Activated naive CD8-positive, alpha-beta T cell treated with anti-CD3 and anti-CD28 coated beads, Interleukin-2, amount 50 U/mL, for 24 hours (primary cell): ENCODE measurements at regions not wholly inside any gene's neighbourhood (a gene's known extent, or its start where the extent isn't known, plus 50 kb on each side); places are given as distances from the start of the nearest gene placed in this dataset.
"Not testable (repeated sequence)": the region's sequence is repeated elsewhere in the genome, so short reads cannot be mapped to it uniquely, and the experiment has no call there.

ENCODE experiments used
- ATAC-seq: fragments of 150-1000 bp; cut with Tn5 transposase; one replicate; pipeline ENCODE4 v1.10.0; 2021
- DNase-seq: peaks from one replicate; pipeline ENCODE4 v3.0.0; 2021
- H3K27ac Mint-ChIP-seq: one replicate; pipeline ENCODE4 v1.8.0; 2021; ENCODE audit warnings: mild to moderate bottlenecking, mixed read lengths
- H3K27me3 Mint-ChIP-seq: one replicate; pipeline ENCODE4 v1.8.0; 2021; ENCODE audit warnings: mixed read lengths
- H3K36me3 Mint-ChIP-seq: one replicate; pipeline ENCODE4 v1.8.0; 2021; ENCODE audit warnings: low read depth, mixed read lengths
- H3K4me1 Mint-ChIP-seq: one replicate; pipeline ENCODE4 v1.8.0; 2021; ENCODE audit warnings: mixed read lengths
- H3K4me3 Mint-ChIP-seq: one replicate; pipeline ENCODE4 v1.8.0; 2021; ENCODE audit warnings: mild to moderate bottlenecking, moderate library complexity, mixed read lengths
- H3K9me3 Mint-ChIP-seq: one replicate; pipeline ENCODE4 v1.8.0; 2021; ENCODE audit warnings: mixed read lengths

DNA sequence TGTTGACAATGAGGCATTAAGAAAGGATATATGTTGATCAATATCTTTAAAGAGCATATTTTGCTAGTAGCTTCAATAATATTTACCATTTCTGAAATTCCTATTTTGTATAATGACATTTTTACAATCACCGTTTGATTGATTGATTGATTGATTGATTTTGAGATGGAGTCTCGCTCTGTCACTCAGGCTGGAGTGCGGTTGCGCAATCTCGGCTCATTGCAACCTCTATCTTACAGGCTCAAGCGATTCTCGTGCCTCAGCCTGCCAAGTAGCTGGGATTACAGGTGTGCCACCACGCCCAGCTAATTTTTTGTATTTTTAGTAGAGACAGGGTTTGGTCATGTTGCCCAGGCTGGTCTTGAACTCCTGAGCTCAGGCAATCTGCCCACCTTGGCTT is 150.9 kb upstream of the TEX13D start:
- not testable (repeated sequence) for DNase-seq, H3K36me3 Mint-ChIP-seq, ATAC-seq, H3K9me3 Mint-ChIP-seq, H3K4me1 Mint-ChIP-seq, H3K4me3 Mint-ChIP-seq, H3K27me3 Mint-ChIP-seq, H3K27ac Mint-ChIP-seq

DNA sequence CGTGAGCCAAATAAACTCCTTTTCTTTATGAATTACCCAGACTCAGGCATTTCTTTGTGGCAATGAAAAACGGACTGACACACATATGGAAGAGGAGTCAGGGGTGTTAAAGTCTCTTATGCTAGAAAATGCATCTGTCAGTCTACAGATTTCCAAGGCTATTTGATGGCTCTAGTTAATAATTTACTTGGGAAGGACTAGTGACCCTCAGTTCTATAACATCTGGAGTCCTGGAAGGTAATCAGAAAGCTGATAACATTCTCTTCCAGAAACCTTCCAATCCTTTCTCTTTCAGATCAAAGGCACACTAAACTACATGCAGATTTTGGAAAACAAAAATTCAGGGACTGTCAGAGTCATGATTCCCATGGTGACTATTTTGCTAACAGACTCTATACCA is 142.0 kb upstream of the TEX13D start:
- H3K4me1 Mint-ChIP-seq, result no peaks in the 10 kb centered on the region
- no peak overlapping the region for H3K27ac Mint-ChIP-seq
- no peaks in the 10 kb centered on the region for H3K36me3 Mint-ChIP-seq
- no peak overlapping the region for H3K4me3 Mint-ChIP-seq
- DNase-seq (no peak), ATAC-seq (no peak)
- H3K9me3 Mint-ChIP-seq, result no peaks in the 10 kb centered on the region
- H3K27me3 Mint-ChIP-seq, result no peaks in the 10 kb centered on the region

DNA sequence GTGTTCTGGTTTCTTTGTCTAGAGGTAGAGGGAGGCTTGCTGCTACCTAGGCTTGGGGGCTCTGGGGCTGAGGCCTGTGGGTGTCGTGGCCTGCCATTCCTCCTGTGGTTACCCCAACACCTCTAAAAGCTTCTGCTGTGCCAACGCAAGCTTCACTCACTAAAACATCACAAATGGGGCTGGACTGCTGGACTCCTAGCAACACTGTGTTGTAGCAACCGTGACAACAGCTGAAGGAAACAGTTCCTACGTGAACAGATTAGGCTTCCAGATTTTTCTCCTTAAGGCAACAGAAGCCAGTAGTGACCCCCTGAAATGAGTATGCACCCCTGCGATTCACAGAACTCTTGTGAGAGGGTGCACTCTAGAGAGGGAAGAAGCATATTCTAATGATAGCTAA is 138.3 kb upstream of the TEX13D start:
- Mint-ChIP-seq H3K36me3 (no peaks in the 10 kb centered on the region), H3K27me3 (no peaks in the 10 kb centered on the region), H3K4me1 (no peaks in the 10 kb centered on the region), H3K4me3 (no peak overlapping the region), H3K9me3 (no peaks in the 10 kb centered on the region), H3K27ac (no peak overlapping the region)
- no peak for DNase-seq
- no peak for ATAC-seq

DNA sequence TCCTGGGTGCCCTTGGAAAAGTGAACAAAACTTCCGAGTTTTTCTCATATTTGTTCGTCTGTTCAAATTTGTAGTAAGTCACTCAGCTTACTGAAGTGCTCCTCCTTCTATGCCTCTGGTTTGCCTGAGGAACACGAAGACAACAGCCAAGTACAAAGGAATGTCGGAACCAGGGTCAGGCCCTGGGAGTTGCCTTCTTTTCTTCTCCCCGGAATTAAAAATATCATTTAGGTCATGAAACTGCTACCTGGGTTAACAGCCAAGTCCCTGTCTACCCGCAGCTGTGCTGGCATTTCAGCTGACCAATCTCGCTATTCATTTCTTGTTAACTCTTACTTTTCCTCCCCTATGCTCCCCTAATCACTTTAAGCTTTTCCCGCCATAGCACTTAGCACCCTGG is 137.6 kb upstream of the TEX13D start:
- no peaks in the 10 kb centered on the region for H3K36me3 Mint-ChIP-seq
- no peak overlapping the region for H3K4me3 Mint-ChIP-seq
- no peak for DNase-seq
- no peaks in the 10 kb centered on the region for H3K9me3 Mint-ChIP-seq
- H3K4me1 Mint-ChIP-seq, result no peaks in the 10 kb centered on the region
- no peak for ATAC-seq
- H3K27ac Mint-ChIP-seq, result no peak overlapping the region
- H3K27me3 Mint-ChIP-seq, result no peaks in the 10 kb centered on the region

DNA sequence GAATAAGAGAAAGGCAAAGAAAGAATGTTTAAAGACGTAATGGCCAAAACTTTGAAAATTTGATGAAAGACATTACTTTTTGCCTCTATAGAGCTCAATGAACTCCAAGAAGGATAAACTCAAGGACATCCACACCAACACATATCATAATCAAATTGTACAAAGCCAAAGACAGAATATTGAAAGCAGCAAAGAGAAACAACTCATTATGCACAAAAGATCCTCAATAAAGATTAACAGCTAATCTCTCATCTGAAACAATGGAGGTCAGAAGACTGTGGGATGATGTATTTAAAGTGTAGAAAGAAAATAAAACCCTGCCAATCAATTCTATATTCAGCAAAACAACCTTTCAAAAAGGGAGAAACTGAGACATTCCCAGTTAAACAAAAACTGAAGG is 129.1 kb upstream of the TEX13D start:
- H3K4me3 Mint-ChIP-seq, result no peak overlapping the region
- H3K4me1 Mint-ChIP-seq, result no peaks in the 10 kb centered on the region
- H3K36me3 Mint-ChIP-seq, result peaks cover 3% of the 10 kb centered on the region
- peaks cover 7% of the 10 kb centered on the region for H3K9me3 Mint-ChIP-seq
- H3K27me3 Mint-ChIP-seq, result no peaks in the 10 kb centered on the region
- no peak for ATAC-seq
- no peak overlapping the region for H3K27ac Mint-ChIP-seq
- DNase-seq, result no peak

GRCh38 chrX:124208660-124209059 is 123.8 kb upstream of the TEX13D start:
- Mint-ChIP-seq H3K9me3 (no peaks in the 10 kb centered on the region), H3K27ac (peak overlapping the region; percentile 37)
- ATAC-seq, result no peak

GRCh38 chrX:124209792-124210576 is 122.5 kb upstream of the TEX13D start:
- DNase-seq, result no peak
- Mint-ChIP-seq H3K4me1 (peaks cover 32% of the 10 kb centered on the region), H3K27ac (no peak overlapping the region), H3K9me3 (no peaks in the 10 kb centered on the region), H3K27me3 (no peaks in the 10 kb centered on the region), H3K36me3 (peaks cover 3% of the 10 kb centered on the region), H3K4me3 (no peak overlapping the region)
- no peak for ATAC-seq

More at GRCh38 chrX:124208660-124209059, 123.8 kb upstream of the TEX13D start:
- no peaks in the 10 kb centered on the region for H3K36me3 Mint-ChIP-seq
- no peak overlapping the region for H3K4me3 Mint-ChIP-seq
- H3K4me1 Mint-ChIP-seq, result peaks cover 22% of the 10 kb centered on the region
- DNase-seq, result no peak
- H3K27me3 Mint-ChIP-seq, result no peaks in the 10 kb centered on the region

DNA sequence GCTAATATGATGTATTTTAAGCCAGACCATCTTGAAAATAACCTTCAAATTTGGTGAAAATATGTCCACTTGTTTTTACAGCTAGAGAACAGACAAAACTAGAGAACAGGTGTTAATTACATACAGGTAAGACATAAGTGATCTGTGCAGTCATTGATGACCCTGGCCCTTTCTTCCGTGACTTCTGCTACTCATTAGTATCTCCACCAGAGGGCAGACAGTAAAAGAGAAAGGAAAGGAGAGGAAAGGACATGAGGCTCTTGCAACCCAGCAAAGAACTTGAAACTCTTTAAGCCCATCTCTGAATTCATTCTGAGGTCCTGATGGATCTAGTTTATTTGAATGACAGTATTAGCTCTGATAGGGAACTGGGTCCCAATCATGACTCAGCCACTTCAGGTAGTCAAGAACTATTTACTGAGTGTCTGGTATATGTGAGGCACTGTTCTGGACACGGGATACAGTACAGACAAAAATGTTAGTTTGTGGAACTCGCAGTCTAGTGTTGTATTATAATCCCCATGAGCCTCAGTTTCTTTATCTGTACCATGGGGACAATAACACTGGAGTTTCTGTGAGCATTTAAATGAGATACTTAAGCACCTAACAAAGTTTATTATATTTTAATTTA is 121.0 kb upstream of the TEX13D start:
- Mint-ChIP-seq H3K36me3 (peaks cover 3% of the 10 kb centered on the region), H3K27ac (no peak overlapping the region), H3K9me3 (no peaks in the 10 kb centered on the region), H3K4me3 (no peak overlapping the region), H3K4me1 (peaks cover 47% of the 10 kb centered on the region), H3K27me3 (no peaks in the 10 kb centered on the region)
- DNase-seq, result no peak
- ATAC-seq, result peak; percentile 31

- Mint-ChIP-seq H3K9me3 (no peaks in the 10 kb centered on the region), H3K4me1 (peaks cover 59% of the 10 kb centered on the region), H3K27me3 (no peaks in the 10 kb centered on the region), H3K36me3 (peaks cover 3% of the 10 kb centered on the region), H3K4me3 (peak overlapping the region; percentile 46), H3K27ac (peak overlapping the region; percentile 75)
- ATAC-seq, result peak; percentile 73
- no peak for DNase-seq
Measured at GRCh38 chrX:124212622-124213021, 119.8 kb upstream of the TEX13D start.

GRCh38 chrX:124215786-124216185 is 116.7 kb upstream of the TEX13D start:
- Mint-ChIP-seq H3K36me3 (peaks cover 3% of the 10 kb centered on the region), H3K4me1 (peaks cover 85% of the 10 kb centered on the region), H3K4me3 (peak overlapping the region; percentile 43), H3K27ac (peak overlapping the region; percentile 95), H3K9me3 (no peaks in the 10 kb centered on the region), H3K27me3 (peaks cover 2% of the 10 kb centered on the region)
- DNase-seq (no peak), ATAC-seq (no peak)

DNA sequence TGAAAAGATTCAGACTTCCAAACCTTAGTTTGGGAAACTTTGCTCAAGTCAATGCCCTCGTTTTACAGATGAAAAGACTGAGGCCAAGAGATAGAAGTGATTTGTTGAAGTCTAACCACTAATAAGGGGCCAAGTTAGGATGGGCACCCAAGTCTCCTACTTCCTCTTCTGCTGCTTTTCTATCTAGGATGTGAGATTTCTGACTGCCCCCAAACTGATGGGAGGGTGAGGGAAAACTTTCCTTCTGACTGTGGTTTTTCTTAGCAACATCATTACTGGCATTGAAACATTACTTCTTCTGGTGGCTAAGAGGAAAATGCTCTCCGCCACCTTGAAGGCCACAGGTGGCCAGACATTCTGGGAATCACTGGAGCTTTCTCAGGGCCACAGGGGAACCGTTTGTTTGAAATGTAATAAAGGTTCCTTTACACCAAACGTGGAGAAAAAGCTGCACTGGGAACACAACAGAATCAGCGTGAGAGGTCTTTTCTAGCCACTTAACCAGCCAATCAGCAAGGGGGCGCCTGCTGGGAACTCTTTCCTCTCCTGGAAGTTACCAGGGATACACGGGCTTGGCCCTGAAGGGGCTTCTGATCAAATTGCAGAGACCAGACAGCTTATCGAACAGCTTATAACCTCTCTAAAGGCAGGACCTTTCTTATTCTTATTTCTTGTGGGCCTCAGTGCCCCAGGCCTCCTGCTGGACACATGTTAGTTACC is 115.9 kb upstream of the TEX13D start:
- H3K27ac Mint-ChIP-seq, result peak overlapping the region; percentile 95
- no peak for ATAC-seq
- H3K4me1 Mint-ChIP-seq, result peaks cover 88% of the 10 kb centered on the region
- no peak for DNase-seq
- peak overlapping the region; percentile 68 for H3K4me3 Mint-ChIP-seq
- peaks cover 3% of the 10 kb centered on the region for H3K36me3 Mint-ChIP-seq
- no peaks in the 10 kb centered on the region for H3K9me3 Mint-ChIP-seq
- H3K27me3 Mint-ChIP-seq, result peaks cover 2% of the 10 kb centered on the region

DNA sequence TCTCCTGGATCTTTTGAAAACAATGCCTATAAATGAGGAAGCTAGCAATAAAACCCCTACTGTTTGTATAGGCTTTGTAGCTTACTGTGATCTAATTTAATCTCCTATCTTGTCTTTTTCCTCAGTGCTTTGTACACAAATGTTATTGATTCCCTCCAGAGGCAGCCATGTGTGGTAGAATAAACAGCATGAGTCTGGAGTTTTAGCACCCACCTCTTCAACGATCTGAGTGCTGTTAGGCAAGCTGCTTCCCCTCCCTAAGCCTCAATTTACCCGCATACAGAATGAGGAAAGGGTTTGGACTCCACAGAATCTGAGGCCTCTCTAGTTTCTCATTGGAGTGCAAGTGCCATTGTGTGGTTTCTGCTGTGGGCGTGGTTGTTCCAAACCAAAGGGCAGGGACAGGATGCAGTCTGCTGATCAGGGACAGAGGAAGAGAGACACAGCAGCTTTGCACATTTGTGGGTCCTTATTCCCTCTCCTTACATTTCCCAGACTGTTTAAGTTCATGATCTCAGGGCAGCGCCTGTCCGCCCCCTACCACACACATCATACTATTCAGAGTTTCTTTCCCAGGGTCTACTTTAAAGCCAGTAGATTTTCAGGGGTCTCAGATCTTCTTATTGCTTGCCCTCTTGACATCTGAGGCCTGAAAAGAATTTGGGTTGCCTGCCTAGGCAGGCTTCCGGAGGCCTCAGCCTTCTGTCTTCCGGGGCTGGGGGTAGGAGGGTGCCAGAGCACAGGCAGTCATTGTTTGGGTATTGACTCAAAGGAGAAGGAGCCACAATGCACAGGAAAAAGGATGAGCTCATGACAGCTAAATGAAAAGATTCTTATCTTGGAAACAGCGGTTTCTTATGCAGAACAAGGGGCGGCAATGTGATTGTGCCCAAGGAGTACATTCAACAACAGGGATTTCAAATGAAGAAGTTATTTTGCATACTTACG is 114.9 kb upstream of the TEX13D start:
- peaks cover 91% of the 10 kb centered on the region for H3K4me1 Mint-ChIP-seq
- no peaks in the 10 kb centered on the region for H3K9me3 Mint-ChIP-seq
- H3K27me3 Mint-ChIP-seq, result peaks cover 2% of the 10 kb centered on the region
- ATAC-seq (peak; percentile 86), DNase-seq (peak; percentile 60)
- H3K36me3 Mint-ChIP-seq, result peaks cover 3% of the 10 kb centered on the region
- H3K4me3 Mint-ChIP-seq, result peak overlapping the region; percentile 68
- H3K27ac Mint-ChIP-seq, result peak overlapping the region; percentile 95

GRCh38 chrX:124223524-124223923 is 108.9 kb upstream of the TEX13D start:
- Mint-ChIP-seq H3K36me3 (no peaks in the 10 kb centered on the region), H3K9me3 (no peaks in the 10 kb centered on the region), H3K4me3 (peak overlapping the region; percentile 51), H3K27ac (peak overlapping the region; percentile 45), H3K27me3 (peaks cover 2% of the 10 kb centered on the region), H3K4me1 (peaks cover 64% of the 10 kb centered on the region)
- DNase-seq, result no peak
- no peak for ATAC-seq

DNA sequence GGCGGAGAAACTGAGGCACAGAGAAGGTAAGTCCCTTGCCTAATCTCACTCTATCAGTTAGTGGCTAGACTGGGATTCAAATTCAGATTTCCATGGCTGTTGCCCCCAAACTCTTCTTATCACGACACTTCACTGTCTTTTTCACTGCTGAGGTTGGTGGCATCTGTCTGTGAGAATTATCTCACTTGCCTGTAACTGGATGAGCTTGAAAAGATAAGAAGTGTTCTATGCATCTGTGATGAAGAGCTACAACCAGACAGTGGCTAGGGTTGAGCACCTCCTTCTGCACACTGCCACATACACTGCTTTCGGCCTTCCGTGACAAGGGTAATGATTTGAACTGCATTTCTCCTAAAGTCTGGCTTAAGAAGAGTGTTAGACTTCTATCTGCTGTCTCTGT is 107.9 kb upstream of the TEX13D start:
- H3K27me3 Mint-ChIP-seq, result no peaks in the 10 kb centered on the region
- H3K36me3 Mint-ChIP-seq, result no peaks in the 10 kb centered on the region
- H3K27ac Mint-ChIP-seq, result no peak overlapping the region
- no peaks in the 10 kb centered on the region for H3K9me3 Mint-ChIP-seq
- DNase-seq, result no peak
- peaks cover 54% of the 10 kb centered on the region for H3K4me1 Mint-ChIP-seq
- ATAC-seq, result no peak
- no peak overlapping the region for H3K4me3 Mint-ChIP-seq
